Testis (tissue), 2 donors: ENCODE measurements at regions not wholly inside any gene's neighbourhood (a gene's known extent, or its start where the extent isn't known, plus 50 kb on each side); places are given as distances from the start of the nearest gene placed in this dataset.

Source experiments
- DNase-seq: peaks from one replicate; pipeline ENCODE4 v3.0.0-alpha.2; 2019
- H3K27ac ChIP-seq, 2 donors: fragments of 200-600 bp; sonication (generic); one replicate each; pipeline ENCODE4 v1.5.1; 2019
- H3K27me3 ChIP-seq: fragments of 200-600 bp; sonication (generic); one replicate; pipeline ENCODE4 v1.5.1; 2019
- H3K36me3 ChIP-seq: fragments of 200-600 bp; sonication (generic); one replicate; pipeline ENCODE4 v1.5.1; 2017; ENCODE audit warnings: low read depth; ENCODE audit errors: missing control alignments
- H3K4me1 ChIP-seq: fragments of 200-600 bp; sonication (generic); one replicate; pipeline ENCODE4 v1.5.1; 2019
- H3K4me3 ChIP-seq, 2 donors: fragments of 200-600 bp; sonication (generic); one replicate each; pipeline ENCODE4 v1.5.1; 2017 to 2019
- H3K9me3 ChIP-seq: fragments of 200-600 bp; sonication (generic); one replicate; pipeline ENCODE4 v1.5.1; 2017
- POLR2A ChIP-seq: fragments of 450-650 bp; IDR thresholded peaks from one replicate; pipeline ENCODE4 v1.6.1; 2017; ENCODE audit warnings: antibody characterized with exemption, mild to moderate bottlenecking, moderate library complexity
- WGBS, 2 donors: methylation state at CpG; one replicate each; pipeline ENCODE4 v1.1.5; 2018; 5-methylcytosine and 5-hydroxymethylcytosine counted together
- intact Hi-C: fragments of 100-400 bp; cut with DNase I; formaldehyde crosslinking; loops from one replicate; pipeline ENCODE4 v1.15.1; 2023; ENCODE audit warnings: low total_unique reads
- TF ChIP-seq, protein P1 (sequence below), 3 experiments: fragments of 450-650 bp in 2 of 3; fragments of 200-600 bp in 1 of 3; sonication (generic) in 1 of 3; IDR thresholded peaks; one replicate each; pipeline ENCODE4 v1.5.1; 2016 to 2019; ENCODE audit warnings: antibody characterized with exemption in 3 of 3, mild to moderate bottlenecking in 2 of 3, moderate library complexity in 1 of 3

DNA sequence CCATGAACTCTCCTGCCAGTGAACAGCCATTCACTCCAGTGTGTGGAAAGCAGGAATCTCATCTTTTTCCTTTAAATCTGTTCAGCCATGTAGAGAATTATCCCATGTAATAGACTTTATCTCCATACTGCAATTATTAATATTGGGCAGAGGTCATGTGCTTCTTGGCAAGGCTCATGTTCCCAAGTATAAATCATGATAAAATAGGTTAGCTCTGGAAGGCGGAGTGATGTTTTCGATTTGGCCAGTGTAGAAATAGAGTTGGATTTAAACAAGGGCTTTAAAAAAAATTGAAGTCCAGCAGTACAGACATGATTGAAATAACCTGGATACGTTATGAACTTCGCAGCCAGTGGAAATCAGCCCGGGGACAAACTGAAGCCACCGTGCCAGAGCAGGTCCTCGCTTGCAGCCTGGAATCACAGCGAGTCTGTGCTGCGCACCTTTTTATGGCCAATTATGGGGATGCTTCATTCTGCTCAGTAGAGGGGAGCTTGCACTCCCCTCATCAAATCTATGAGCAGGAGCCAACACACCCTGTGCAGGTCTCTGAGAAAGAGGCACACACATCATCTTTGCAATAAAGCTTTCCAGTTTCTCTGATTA, 654.0 kb upstream of the MKI67 start:
- TF ChIP-seq, protein P1, sequence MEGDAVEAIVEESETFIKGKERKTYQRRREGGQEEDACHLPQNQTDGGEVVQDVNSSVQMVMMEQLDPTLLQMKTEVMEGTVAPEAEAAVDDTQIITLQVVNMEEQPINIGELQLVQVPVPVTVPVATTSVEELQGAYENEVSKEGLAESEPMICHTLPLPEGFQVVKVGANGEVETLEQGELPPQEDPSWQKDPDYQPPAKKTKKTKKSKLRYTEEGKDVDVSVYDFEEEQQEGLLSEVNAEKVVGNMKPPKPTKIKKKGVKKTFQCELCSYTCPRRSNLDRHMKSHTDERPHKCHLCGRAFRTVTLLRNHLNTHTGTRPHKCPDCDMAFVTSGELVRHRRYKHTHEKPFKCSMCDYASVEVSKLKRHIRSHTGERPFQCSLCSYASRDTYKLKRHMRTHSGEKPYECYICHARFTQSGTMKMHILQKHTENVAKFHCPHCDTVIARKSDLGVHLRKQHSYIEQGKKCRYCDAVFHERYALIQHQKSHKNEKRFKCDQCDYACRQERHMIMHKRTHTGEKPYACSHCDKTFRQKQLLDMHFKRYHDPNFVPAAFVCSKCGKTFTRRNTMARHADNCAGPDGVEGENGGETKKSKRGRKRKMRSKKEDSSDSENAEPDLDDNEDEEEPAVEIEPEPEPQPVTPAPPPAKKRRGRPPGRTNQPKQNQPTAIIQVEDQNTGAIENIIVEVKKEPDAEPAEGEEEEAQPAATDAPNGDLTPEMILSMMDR (IDR thresholded peaks at IDR 0.05), result no peak
- TF ChIP-seq POLR2A, result no peak
- no peaks in the 10 kb centered on the region for H3K9me3 ChIP-seq
- 57 to 73% methylated on average over 9 of the region's 9 CpGs for WGBS, 2 donors
- H3K4me3 ChIP-seq, result no peak overlapping the region
- no peak for DNase-seq
- H3K27me3 ChIP-seq, result no peaks in the 10 kb centered on the region
- H3K4me1 ChIP-seq, result no peaks in the 10 kb centered on the region
- no peak overlapping the region for H3K27ac ChIP-seq
- H3K36me3 ChIP-seq, result no peaks in the 10 kb centered on the region
- intact Hi-C loops, result no loop called here

DNA sequence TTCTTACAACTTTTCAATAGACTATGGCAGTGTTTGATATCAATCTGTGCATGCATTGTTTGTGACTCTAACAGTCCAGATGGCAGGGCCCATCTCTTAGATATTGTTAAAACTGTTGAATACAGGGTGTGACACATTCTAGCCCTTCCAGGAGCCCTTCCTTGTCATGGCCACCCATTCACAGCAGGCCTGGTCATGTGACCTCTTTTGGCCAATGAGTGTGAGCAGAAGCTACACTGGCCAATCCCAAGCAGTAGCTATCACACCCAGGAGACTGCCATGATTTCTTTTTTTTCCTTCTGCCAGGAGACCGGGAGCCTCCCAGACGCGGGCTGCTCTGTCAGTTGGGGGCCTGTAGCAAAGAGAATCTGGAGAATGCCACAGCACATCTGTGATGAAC, 655.4 kb upstream of the MKI67 start:
- Histone ChIP-seq H3K4me3 (no peak overlapping the region), H3K27me3 (no peaks in the 10 kb centered on the region)
- WGBS, 2 donors, result 60 to 61% methylated on average over 3 of the region's 3 CpGs

GRCh38 chr10:128784444-128784843, 658.2 kb upstream of the MKI67 start:
- Histone ChIP-seq H3K9me3 (no peaks in the 10 kb centered on the region), H3K27me3 (no peaks in the 10 kb centered on the region), H3K4me1 (no peaks in the 10 kb centered on the region), H3K36me3 (no peaks in the 10 kb centered on the region), H3K4me3 (no peak overlapping the region), H3K27ac (no peak overlapping the region)
- WGBS, 2 donors, result 81 to 86% methylated on average over 2 of the region's 2 CpGs
- no peak for DNase-seq
- intact Hi-C loops, result no loop called here
- no peak for TF ChIP-seq POLR2A
- TF ChIP-seq, protein P1 (IDR thresholded peaks at IDR 0.05), result no peak

More for the DNA sequence above, 655.4 kb upstream of the MKI67 start:
- TF ChIP-seq, protein P1 (IDR thresholded peaks at IDR 0.05), result no peak
- TF ChIP-seq POLR2A, result no peak
- no peaks in the 10 kb centered on the region for H3K4me1 ChIP-seq
- H3K36me3 ChIP-seq, result no peaks in the 10 kb centered on the region
- H3K9me3 ChIP-seq, result no peaks in the 10 kb centered on the region
- DNase-seq, result peak; percentile 19
- no peak overlapping the region for H3K27ac ChIP-seq
- intact Hi-C loops, result no loop called here

DNA sequence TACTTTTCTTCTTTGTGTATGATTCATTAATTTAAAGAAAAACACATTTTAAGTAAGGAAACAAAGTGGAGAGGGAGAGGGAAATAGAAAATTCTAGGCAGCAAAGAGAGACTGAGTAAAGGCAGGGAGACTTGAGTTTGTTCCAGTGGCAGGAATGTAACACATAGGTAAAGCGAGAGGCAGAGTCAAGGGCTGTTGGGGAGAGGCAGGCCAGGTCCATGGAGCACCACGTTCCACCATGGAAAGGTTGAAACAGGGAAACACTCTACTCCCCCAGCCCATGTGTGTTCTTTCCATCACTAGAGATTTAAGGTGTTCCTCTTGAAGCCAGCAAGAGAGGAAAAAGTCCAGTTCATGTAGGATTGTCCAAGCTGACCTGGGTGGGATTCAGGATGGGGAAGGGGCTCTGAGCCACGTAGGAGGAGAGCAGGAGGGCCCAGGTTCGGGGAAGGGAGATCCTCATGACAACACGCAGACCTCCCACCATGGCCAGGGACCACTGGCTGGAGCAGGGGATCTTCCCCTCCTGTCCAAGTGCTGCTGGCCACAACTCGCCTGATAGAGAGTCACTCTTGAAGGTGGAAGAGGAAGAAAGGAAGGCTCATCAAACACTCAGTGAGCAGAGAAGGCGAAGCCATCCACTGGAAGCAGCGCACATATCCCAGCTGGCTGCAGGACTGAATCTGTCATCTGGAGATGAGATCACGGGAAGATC, 666.4 kb upstream of the MKI67 start:
- intact Hi-C loops, result no loop called here
- H3K4me1 ChIP-seq, result no peaks in the 10 kb centered on the region
- no peaks in the 10 kb centered on the region for H3K36me3 ChIP-seq
- no peak for DNase-seq
- no peak overlapping the region for H3K4me3 ChIP-seq
- TF ChIP-seq, protein P1 (IDR thresholded peaks at IDR 0.05), result no peak
- TF ChIP-seq POLR2A, result no peak
- no peak overlapping the region for H3K27ac ChIP-seq
- H3K27me3 ChIP-seq, result no peaks in the 10 kb centered on the region
- 82 to 97% methylated on average over 8 to 9 of the region's 9 CpGs for WGBS, 2 donors
- no peaks in the 10 kb centered on the region for H3K9me3 ChIP-seq
